ENCODE measurements at regions not wholly inside any gene's neighbourhood (a gene's known extent, or its start where the extent isn't known, plus 50 kb on each side); places are given as distances from the start of the nearest gene placed in this dataset.

DNA sequence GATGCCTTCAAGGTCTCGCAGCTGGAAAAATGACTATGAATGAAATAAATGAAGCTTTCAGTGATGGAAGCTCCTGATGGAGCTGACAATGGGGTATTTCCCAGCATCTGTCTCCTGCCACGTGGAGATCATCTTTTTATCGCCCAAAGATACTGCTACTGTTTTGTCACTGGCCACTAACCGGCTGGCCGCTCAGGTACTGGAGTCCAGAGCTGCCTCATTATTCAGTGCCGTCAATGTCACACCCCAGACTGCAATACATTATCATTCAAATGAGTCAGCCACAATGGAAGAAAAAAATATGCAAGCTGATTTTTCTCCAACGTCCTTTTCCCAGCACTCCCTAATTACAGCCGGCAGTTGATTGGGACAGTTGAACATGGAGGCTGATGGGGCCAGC lies 280.4 kb downstream of the ZSWIM6 start:
- no peak for DNase-seq (ENCODE audit: low read depth)
- TF ChIP-seq POLR2A (IDR thresholded peaks at IDR 0.05; ENCODE audit: extremely low read depth, insufficient read length): no peak
- TF ChIP-seq MYC (IDR thresholded peaks at IDR 0.05; ENCODE audit: low read depth, low read length): no peak
- TF ChIP-seq, protein P1, sequence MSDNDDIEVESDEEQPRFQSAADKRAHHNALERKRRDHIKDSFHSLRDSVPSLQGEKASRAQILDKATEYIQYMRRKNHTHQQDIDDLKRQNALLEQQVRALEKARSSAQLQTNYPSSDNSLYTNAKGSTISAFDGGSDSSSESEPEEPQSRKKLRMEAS (IDR thresholded peaks at IDR 0.05; ENCODE audit: low read depth, low read length): no peak
- TF ChIP-seq, protein P2, sequence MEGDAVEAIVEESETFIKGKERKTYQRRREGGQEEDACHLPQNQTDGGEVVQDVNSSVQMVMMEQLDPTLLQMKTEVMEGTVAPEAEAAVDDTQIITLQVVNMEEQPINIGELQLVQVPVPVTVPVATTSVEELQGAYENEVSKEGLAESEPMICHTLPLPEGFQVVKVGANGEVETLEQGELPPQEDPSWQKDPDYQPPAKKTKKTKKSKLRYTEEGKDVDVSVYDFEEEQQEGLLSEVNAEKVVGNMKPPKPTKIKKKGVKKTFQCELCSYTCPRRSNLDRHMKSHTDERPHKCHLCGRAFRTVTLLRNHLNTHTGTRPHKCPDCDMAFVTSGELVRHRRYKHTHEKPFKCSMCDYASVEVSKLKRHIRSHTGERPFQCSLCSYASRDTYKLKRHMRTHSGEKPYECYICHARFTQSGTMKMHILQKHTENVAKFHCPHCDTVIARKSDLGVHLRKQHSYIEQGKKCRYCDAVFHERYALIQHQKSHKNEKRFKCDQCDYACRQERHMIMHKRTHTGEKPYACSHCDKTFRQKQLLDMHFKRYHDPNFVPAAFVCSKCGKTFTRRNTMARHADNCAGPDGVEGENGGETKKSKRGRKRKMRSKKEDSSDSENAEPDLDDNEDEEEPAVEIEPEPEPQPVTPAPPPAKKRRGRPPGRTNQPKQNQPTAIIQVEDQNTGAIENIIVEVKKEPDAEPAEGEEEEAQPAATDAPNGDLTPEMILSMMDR (IDR thresholded peaks at IDR 0.05; ENCODE audit: low read depth, low read length): no peak
- no peak overlapping the region for H3K4me3 ChIP-seq (ENCODE audit: low read depth, low read length)

DNA sequence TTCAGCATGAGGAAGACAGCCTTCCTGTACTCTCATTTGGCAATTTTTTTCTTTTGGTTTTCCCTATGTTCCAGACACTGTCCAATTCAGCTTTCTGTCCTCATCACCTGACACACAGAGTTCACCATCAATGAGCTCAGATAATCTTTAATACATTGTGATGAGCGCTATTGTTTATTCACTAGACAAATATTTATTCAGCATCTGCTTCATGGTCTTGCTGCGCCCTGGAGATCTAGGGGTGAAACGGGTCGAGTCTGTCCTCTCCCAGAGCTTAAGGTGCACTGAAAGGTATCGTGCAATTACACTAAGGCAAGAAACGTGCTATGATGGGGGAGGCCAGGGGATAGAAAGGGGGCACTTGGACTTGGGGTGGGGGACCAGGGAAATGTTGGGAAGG lies 281.6 kb downstream of the ZSWIM6 start:
- TF ChIP-seq, protein P1 (IDR thresholded peaks at IDR 0.05; ENCODE audit: low read depth, low read length): no peak
- no peak for TF ChIP-seq MYC (IDR thresholded peaks at IDR 0.05; ENCODE audit: low read depth, low read length)
- no peak for TF ChIP-seq POLR2A (IDR thresholded peaks at IDR 0.05; ENCODE audit: extremely low read depth, insufficient read length)
- TF ChIP-seq, protein P2 (IDR thresholded peaks at IDR 0.05; ENCODE audit: low read depth, low read length): no peak
- H3K4me3 ChIP-seq (ENCODE audit: low read depth, low read length): no peak overlapping the region
- no peak for DNase-seq (ENCODE audit: low read depth)

DNA sequence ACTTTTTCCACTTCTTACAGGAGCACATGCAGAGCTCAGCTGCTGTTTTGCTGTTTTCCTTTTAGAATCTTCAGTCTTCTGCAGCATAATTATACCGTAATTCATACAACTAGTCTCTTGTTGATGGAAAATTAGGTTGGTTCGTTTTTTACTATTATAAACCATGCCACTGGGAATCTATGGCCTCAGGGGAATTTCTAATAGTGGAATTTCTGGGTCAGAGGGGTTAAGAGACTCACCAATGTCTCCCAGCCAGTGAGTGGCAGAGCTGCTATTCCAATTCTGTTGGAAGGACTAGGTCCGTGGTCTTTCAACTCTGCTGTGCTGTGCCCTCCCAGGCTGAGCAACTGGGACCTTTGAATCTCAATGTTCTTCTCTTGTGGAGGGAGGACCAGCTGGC lies 282.5 kb downstream of the ZSWIM6 start:
- TF ChIP-seq, protein P2 (IDR thresholded peaks at IDR 0.05; ENCODE audit: low read depth, low read length): no peak
- TF ChIP-seq POLR2A (IDR thresholded peaks at IDR 0.05; ENCODE audit: extremely low read depth, insufficient read length) (no peak), MYC (IDR thresholded peaks at IDR 0.05; ENCODE audit: low read depth, low read length) (no peak)
- TF ChIP-seq, protein P1 (IDR thresholded peaks at IDR 0.05; ENCODE audit: low read depth, low read length): no peak
- DNase-seq (ENCODE audit: low read depth): no peak
- H3K4me3 ChIP-seq (ENCODE audit: low read depth, low read length): no peak overlapping the region

DNA sequence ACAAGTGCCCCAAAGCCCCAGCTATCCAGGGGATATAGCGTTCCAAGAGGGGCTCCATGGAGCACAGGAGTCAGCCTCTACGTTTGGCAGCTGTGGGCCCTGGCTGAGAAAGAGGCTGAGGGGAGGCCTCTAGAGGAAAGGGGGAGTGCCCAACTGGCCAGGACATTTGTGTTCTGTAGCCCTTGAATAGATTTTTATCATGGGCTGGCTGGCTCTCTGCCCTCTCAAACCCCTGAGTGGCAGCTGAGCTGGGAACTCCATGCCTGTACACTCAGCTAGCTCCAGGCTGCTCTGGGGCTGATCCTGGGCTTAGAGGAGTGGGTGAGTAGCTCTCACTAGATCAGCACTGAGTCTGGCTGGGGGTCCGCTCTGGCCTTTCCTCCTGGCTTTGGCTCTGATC lies 285.0 kb downstream of the ZSWIM6 start:
- no peak for DNase-seq (ENCODE audit: low read depth)
- TF ChIP-seq, protein P2 (IDR thresholded peaks at IDR 0.05; ENCODE audit: low read depth, low read length): no peak
- TF ChIP-seq POLR2A (IDR thresholded peaks at IDR 0.05; ENCODE audit: extremely low read depth, insufficient read length): no peak
- TF ChIP-seq, protein P1 (IDR thresholded peaks at IDR 0.05; ENCODE audit: low read depth, low read length): no peak
- no peak overlapping the region for H3K4me3 ChIP-seq (ENCODE audit: low read depth, low read length)

DNA sequence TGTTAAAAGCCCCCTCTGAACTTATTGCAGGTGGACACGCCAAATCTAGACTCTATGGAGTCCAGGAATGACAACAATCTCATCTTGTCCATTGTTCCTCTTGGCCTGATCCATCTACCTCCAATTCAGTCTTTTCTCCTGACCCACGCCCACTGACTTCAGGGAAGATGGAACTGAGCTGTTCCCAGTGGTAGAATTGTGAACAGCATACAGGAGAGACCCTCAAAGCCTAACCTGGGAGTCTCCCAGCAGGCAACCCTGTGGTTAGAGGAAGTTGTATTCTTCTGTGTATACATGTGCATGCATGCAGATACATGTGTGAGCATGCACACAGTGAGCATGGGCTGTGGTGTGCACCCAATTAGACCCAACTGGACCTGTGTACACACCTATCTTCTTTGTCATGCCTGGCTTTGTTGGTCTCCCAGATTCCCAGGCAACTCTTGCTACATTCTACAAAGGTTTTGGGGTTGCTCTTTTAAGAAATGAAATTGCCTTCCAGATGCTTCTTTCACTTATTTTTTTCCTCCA lies 286.0 kb downstream of the ZSWIM6 start:
- no peak for DNase-seq (ENCODE audit: low read depth)
- H3K4me3 ChIP-seq (ENCODE audit: low read depth, low read length): no peak overlapping the region
- TF ChIP-seq POLR2A (IDR thresholded peaks at IDR 0.05; ENCODE audit: extremely low read depth, insufficient read length) (no peak), MYC (IDR thresholded peaks at IDR 0.05; ENCODE audit: low read depth, low read length) (no peak)
- TF ChIP-seq, protein P2 (IDR thresholded peaks at IDR 0.05; ENCODE audit: low read depth, low read length): no peak
- TF ChIP-seq, protein P1 (IDR thresholded peaks at IDR 0.05; ENCODE audit: low read depth, low read length): no peak

All from NB4 (cell line).